Colonic mucosa (tissue), 4 donors: ENCODE measurements at regions not wholly inside any gene's neighbourhood (a gene's known extent, or its start where the extent isn't known, plus 50 kb on each side); places are given as distances from the start of the nearest gene placed in this dataset.

Source experiments
- DNase-seq: peaks from one replicate; pipeline ENCODE4 v3.0.0-alpha.2; 2020
- H3K27ac ChIP-seq: fragments of 200-600 bp; one replicate; pipeline ENCODE4 v1.8.0; 2021
- H3K27me3 ChIP-seq: fragments of 200-600 bp; one replicate; pipeline ENCODE4 v1.8.0; 2021
- H3K36me3 ChIP-seq: fragments of 200-600 bp; one replicate; pipeline ENCODE4 v1.8.0; 2021
- H3K4me1 ChIP-seq: fragments of 200-600 bp; one replicate; pipeline ENCODE4 v1.8.0; 2021; ENCODE audit warnings: mild to moderate bottlenecking
- H3K4me3 ChIP-seq: fragments of 200-600 bp; one replicate; pipeline ENCODE4 v1.8.0; 2021
- H3K9ac ChIP-seq, 2 donors: one replicate each; pipeline ENCODE4 v1.7.0; 2013; ENCODE audit warnings: control low read depth in 2 of 2, low read depth in 2 of 2, low read length in 2 of 2
- H3K9me3 ChIP-seq: fragments of 200-600 bp; one replicate; pipeline ENCODE4 v1.8.0; 2021
- CTCF ChIP-seq: fragments of 200-600 bp; IDR thresholded peaks from one replicate; pipeline ENCODE4 v1.8.0; 2022; ENCODE audit warnings: antibody characterized with exemption, mild to moderate bottlenecking
- intact Hi-C: fragments of 100-400 bp; cut with DNase I; formaldehyde crosslinking; loops from one replicate; pipeline ENCODE4 v1.14.1; 2022
- donor health status: healthy.
- donor health status: DM: no; HTN: no; CAD: no.
- donor health status: DM: no; HTN: no; CAD: no.

GRCh38 chr20:39800111-39800510 is 838.0 kb downstream of the DHX35 start:
- no peak overlapping the region for H3K27ac ChIP-seq

GRCh38 chr20:39799366-39799965 is 837.3 kb downstream of the DHX35 start:
- intact Hi-C loops, result no loop called here
- DNase-seq, result no peak
- H3K36me3 ChIP-seq, result no peaks in the 10 kb centered on the region
- H3K4me1 ChIP-seq, result no peaks in the 10 kb centered on the region
- H3K27me3 ChIP-seq, result no peaks in the 10 kb centered on the region
- no peak for TF ChIP-seq CTCF
- H3K4me3 ChIP-seq, result no peak overlapping the region
- H3K27ac ChIP-seq, result no peak overlapping the region
- H3K9ac ChIP-seq, result no peak overlapping the region
- H3K9me3 ChIP-seq, result no peaks in the 10 kb centered on the region

More at GRCh38 chr20:39800111-39800510, 838.0 kb downstream of the DHX35 start:
- no peak for DNase-seq
- intact Hi-C loops, result no loop called here
- Histone ChIP-seq H3K9ac (no peak overlapping the region), H3K4me1 (no peaks in the 10 kb centered on the region), H3K27me3 (no peaks in the 10 kb centered on the region), H3K4me3 (no peak overlapping the region), H3K9me3 (no peaks in the 10 kb centered on the region), H3K36me3 (no peaks in the 10 kb centered on the region)
- no peak for TF ChIP-seq CTCF

GRCh38 chr20:39795401-39796272 is 833.5 kb downstream of the DHX35 start:
- Histone ChIP-seq H3K4me3 (no peak overlapping the region), H3K4me1 (no peaks in the 10 kb centered on the region), H3K36me3 (no peaks in the 10 kb centered on the region), H3K27ac (no peak overlapping the region), H3K9ac (no peak overlapping the region), H3K27me3 (no peaks in the 10 kb centered on the region), H3K9me3 (no peaks in the 10 kb centered on the region)
- DNase-seq, result no peak
- intact Hi-C loops, result no loop called here
- TF ChIP-seq CTCF, result no peak

- no peak for TF ChIP-seq CTCF
- no peaks in the 10 kb centered on the region for H3K27me3 ChIP-seq
- no peaks in the 10 kb centered on the region for H3K4me1 ChIP-seq
- intact Hi-C loops, result no loop called here
- no peak overlapping the region for H3K27ac ChIP-seq
- H3K9me3 ChIP-seq, result no peaks in the 10 kb centered on the region
- no peak overlapping the region for H3K9ac ChIP-seq
- H3K4me3 ChIP-seq, result no peak overlapping the region
- no peak for DNase-seq
- H3K36me3 ChIP-seq, result no peaks in the 10 kb centered on the region
These were observed 830.2 kb downstream of the DHX35 start for GRCh38 chr20:39792334-39792733.

GRCh38 chr20:39789411-39789810 is 827.3 kb downstream of the DHX35 start:
- H3K9ac ChIP-seq, result no peak overlapping the region

More at GRCh38 chr20:39789411-39789810, 827.3 kb downstream of the DHX35 start:
- Histone ChIP-seq H3K4me1 (no peaks in the 10 kb centered on the region), H3K4me3 (no peak overlapping the region), H3K27me3 (no peaks in the 10 kb centered on the region), H3K9me3 (no peaks in the 10 kb centered on the region), H3K36me3 (no peaks in the 10 kb centered on the region), H3K27ac (no peak overlapping the region)
- DNase-seq, result no peak
- intact Hi-C loops, result no loop called here
- TF ChIP-seq CTCF, result no peak
